ENCODE measurements at regions not wholly inside any gene's neighbourhood (a gene's known extent, or its start where the extent isn't known, plus 50 kb on each side); places are given as distances from the start of the nearest gene placed in this dataset.

- DNase-seq (ENCODE audit: low spot score in 2 of 2), result no peak
- no peak for ATAC-seq (replicated peaks; ENCODE audit: extremely low read depth, poor library complexity, severe bottlenecking)
- Mint-ChIP-seq H3K27me3 (peaks cover 53% of the 10 kb centered on the region), H3K9me3 (no peaks in the 10 kb centered on the region), H3K4me3 (no peak overlapping the region), H3K4me1 (no peaks in the 10 kb centered on the region), H3K36me3 (ENCODE audit: insufficient read depth) (no peaks in the 10 kb centered on the region), H3K27ac (ENCODE audit: low read depth) (no peak overlapping the region)
These were observed 413.4 kb downstream of the SOX9 start for GRCh38 chr17:72534265-72534664.

DNA sequence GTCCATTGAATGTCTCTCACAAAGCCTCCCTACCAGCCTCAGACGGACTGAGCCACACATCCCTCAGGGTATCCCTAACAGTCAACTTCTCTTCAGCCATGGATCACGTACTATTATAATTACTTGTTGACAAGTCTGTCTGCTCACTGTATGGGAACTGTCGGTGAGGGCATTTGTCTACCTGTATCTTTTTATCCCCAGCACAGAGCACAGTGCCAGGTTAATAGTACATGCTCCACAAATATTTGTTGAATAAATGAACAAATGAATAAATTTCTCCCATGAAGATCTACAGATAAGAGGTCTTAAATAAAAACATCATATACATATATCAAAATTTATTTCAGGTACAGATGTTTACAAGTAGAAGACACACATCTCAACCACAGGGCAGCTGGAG is 414.0 kb downstream of the SOX9 start:
- no peak overlapping the region for H3K27ac Mint-ChIP-seq (ENCODE audit: low read depth)
- peaks cover under 1% of the 10 kb centered on the region for H3K36me3 Mint-ChIP-seq (ENCODE audit: insufficient read depth)
- peaks cover 1% of the 10 kb centered on the region for H3K4me1 Mint-ChIP-seq
- no peaks in the 10 kb centered on the region for H3K9me3 Mint-ChIP-seq
- peaks cover 53% of the 10 kb centered on the region for H3K27me3 Mint-ChIP-seq
- DNase-seq (ENCODE audit: low spot score in 2 of 2) (no peak), ATAC-seq (replicated peaks; ENCODE audit: extremely low read depth, poor library complexity, severe bottlenecking) (no peak)
- no peak overlapping the region for H3K4me3 Mint-ChIP-seq

GRCh38 chr17:72535346-72535745 is 414.5 kb downstream of the SOX9 start:
- no peak overlapping the region for H3K4me3 Mint-ChIP-seq
- ATAC-seq (replicated peaks; ENCODE audit: extremely low read depth, poor library complexity, severe bottlenecking), result no peak
- peaks cover 6% of the 10 kb centered on the region for H3K4me1 Mint-ChIP-seq
- peaks cover 53% of the 10 kb centered on the region for H3K27me3 Mint-ChIP-seq
- no peak overlapping the region for H3K27ac Mint-ChIP-seq (ENCODE audit: low read depth)
- no peaks in the 10 kb centered on the region for H3K9me3 Mint-ChIP-seq
- DNase-seq (ENCODE audit: low spot score in 2 of 2), result no peak
- H3K36me3 Mint-ChIP-seq (ENCODE audit: insufficient read depth), result peaks cover 2% of the 10 kb centered on the region

GRCh38 chr17:72535779-72536178 is 415.0 kb downstream of the SOX9 start:
- Mint-ChIP-seq H3K4me1 (peaks cover 6% of the 10 kb centered on the region), H3K9me3 (no peaks in the 10 kb centered on the region), H3K27me3 (peaks cover 52% of the 10 kb centered on the region), H3K4me3 (no peak overlapping the region), H3K27ac (ENCODE audit: low read depth) (no peak overlapping the region), H3K36me3 (ENCODE audit: insufficient read depth) (peaks cover 2% of the 10 kb centered on the region)
- ATAC-seq (replicated peaks; ENCODE audit: extremely low read depth, poor library complexity, severe bottlenecking) (no peak), DNase-seq (ENCODE audit: low spot score in 2 of 2) (no peak)

DNA sequence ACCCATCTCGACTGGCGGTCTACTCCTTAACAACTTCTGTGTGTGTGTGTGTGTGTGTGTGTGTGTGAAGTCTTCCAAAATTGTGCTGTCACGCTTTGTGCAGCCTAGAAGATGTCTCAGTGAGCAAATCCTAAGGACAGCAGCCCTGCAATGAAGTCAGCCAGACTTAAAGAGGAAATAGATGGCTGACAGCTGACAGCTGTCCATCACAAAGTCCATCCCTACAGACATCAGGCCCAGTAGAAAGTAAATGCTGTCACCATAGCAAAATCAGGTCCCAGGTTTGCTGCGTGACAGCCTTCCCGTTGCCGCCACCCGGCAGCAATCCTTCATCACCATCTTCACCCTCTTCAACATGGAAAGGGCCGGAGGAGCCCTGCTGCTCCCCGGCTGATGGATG is 416.0 kb downstream of the SOX9 start:
- Mint-ChIP-seq H3K36me3 (ENCODE audit: insufficient read depth) (peaks cover 2% of the 10 kb centered on the region), H3K4me1 (peaks cover 6% of the 10 kb centered on the region), H3K9me3 (no peaks in the 10 kb centered on the region), H3K27me3 (peaks cover 54% of the 10 kb centered on the region), H3K27ac (ENCODE audit: low read depth) (no peak overlapping the region), H3K4me3 (no peak overlapping the region)
- no peak for ATAC-seq (replicated peaks; ENCODE audit: extremely low read depth, poor library complexity, severe bottlenecking)
- no peak for DNase-seq (ENCODE audit: low spot score in 2 of 2)

- Mint-ChIP-seq H3K36me3 (ENCODE audit: insufficient read depth) (peaks cover 2% of the 10 kb centered on the region), H3K27me3 (peaks cover 65% of the 10 kb centered on the region), H3K27ac (ENCODE audit: low read depth) (no peak overlapping the region), H3K4me3 (no peak overlapping the region), H3K9me3 (no peaks in the 10 kb centered on the region), H3K4me1 (peaks cover 6% of the 10 kb centered on the region)
- ATAC-seq (replicated peaks; ENCODE audit: extremely low read depth, poor library complexity, severe bottlenecking) (no peak), DNase-seq (ENCODE audit: low spot score in 2 of 2) (no peak)
These were observed 417.6 kb downstream of the SOX9 start for GRCh38 chr17:72538443-72538842.

DNA sequence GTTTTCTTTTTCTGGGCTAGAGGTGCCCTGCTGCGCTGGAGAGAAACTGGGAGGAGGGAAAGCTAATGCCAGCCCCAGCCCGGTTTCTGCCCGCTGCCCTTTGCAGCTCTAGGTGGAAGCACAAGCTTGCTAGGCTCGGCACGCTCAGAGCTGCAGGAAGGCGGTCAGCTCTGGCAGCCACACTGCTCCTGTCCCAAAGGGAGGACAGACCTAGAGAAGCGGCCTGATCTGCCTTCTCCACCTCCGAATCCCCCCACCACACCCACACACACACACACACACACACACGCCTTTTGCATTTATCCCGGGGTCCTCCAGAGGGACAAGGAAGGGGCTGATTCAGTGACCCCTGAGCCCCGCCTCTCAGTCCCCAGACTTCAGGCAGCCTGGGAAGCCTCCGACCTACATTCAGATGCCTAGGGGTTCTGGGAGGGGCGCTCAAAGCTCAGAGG is 418.1 kb downstream of the SOX9 start:
- peaks cover 2% of the 10 kb centered on the region for H3K36me3 Mint-ChIP-seq (ENCODE audit: insufficient read depth)
- H3K9me3 Mint-ChIP-seq, result no peaks in the 10 kb centered on the region
- H3K27ac Mint-ChIP-seq (ENCODE audit: low read depth), result no peak overlapping the region
- ATAC-seq (replicated peaks; ENCODE audit: extremely low read depth, poor library complexity, severe bottlenecking) (no peak), DNase-seq (ENCODE audit: low spot score in 2 of 2) (no peak)
- H3K4me3 Mint-ChIP-seq, result no peak overlapping the region
- H3K4me1 Mint-ChIP-seq, result peaks cover 6% of the 10 kb centered on the region
- H3K27me3 Mint-ChIP-seq, result peaks cover 70% of the 10 kb centered on the region

DNA sequence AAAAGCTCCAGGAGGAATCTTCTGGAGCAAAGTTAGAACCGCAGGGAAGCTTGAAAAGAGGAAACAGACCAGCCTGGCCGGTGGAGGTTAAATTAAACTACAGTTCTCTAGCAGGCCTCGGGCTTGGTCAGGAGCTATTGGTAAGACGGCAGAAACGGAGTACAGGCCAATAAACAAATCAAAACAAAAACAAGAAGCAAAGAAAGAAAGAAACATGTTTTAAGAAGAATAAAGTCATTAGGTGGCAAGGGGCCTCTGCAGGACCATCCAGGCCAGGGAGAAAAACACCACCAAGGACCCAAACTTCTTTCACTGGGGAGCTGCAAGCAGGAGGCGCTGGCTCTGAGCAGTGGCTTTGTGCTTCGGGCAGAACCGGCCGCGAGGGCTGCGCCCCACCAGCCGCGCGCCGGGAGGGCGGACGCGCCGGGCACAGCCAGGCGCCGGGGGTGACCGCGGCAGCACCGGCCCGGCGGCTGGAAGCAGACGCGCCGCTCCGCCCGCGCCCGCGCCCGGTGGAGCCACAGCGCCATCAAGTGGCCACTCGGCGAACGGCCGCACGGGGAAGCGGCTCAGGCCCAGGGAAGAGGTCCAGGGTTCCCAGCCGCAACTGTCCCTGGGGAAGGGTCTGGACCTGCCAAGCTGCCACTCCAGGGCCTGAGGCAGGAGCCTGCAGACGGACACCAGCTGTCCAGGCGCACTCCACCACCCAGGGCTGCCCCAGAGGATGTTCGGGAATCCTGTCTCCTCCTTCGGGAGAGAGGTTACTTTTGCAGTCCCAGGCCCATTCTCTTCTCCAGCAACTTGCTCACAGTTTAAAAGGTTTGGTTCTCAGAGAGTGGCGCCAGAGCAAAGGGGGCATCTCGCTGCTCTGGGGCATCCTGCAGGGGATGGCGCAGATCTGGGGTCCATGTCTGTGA is 419.4 kb downstream of the SOX9 start:
- no peaks in the 10 kb centered on the region for H3K9me3 Mint-ChIP-seq
- peak; percentile 36 for ATAC-seq (replicated peaks; ENCODE audit: extremely low read depth, poor library complexity, severe bottlenecking)
- H3K36me3 Mint-ChIP-seq (ENCODE audit: insufficient read depth), result peaks cover 2% of the 10 kb centered on the region
- no peak overlapping the region for H3K4me3 Mint-ChIP-seq
- H3K27me3 Mint-ChIP-seq, result peaks cover 70% of the 10 kb centered on the region
- H3K4me1 Mint-ChIP-seq, result peaks cover 6% of the 10 kb centered on the region
- DNase-seq (ENCODE audit: low spot score in 2 of 2), result peak; percentile 13 to 35
- H3K27ac Mint-ChIP-seq (ENCODE audit: low read depth), result no peak overlapping the region

GRCh38 chr17:72542317-72542716 is 421.5 kb downstream of the SOX9 start:
- H3K9me3 Mint-ChIP-seq, result no peaks in the 10 kb centered on the region
- H3K4me3 Mint-ChIP-seq, result no peak overlapping the region
- no peak overlapping the region for H3K27ac Mint-ChIP-seq (ENCODE audit: low read depth)
- H3K27me3 Mint-ChIP-seq, result peaks cover 62% of the 10 kb centered on the region
- peaks cover 2% of the 10 kb centered on the region for H3K36me3 Mint-ChIP-seq (ENCODE audit: insufficient read depth)
- H3K4me1 Mint-ChIP-seq, result peaks cover 6% of the 10 kb centered on the region
- DNase-seq (ENCODE audit: low spot score in 2 of 2), result no peak
- ATAC-seq (replicated peaks; ENCODE audit: extremely low read depth, poor library complexity, severe bottlenecking), result no peak

DNA sequence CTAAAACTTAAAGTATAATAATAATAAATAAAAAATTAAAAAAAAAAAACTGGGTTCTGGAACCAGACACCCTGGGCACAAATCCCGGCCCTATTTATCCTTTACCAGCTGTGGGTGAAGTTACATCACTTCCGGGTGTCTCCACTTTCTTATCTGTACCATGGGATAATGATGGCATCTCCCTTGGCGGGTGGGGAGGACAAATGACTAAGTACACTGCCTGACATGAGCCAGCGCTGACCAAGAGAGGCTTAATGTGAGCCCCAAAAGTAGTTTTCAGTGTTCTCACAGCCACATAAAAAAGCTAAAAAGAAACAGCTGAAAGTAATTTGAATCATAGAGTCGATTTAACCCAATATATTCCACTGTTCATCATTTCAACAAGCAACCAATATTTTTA is 424.9 kb downstream of the SOX9 start:
- no peaks in the 10 kb centered on the region for H3K36me3 Mint-ChIP-seq (ENCODE audit: insufficient read depth)
- no peaks in the 10 kb centered on the region for H3K9me3 Mint-ChIP-seq
- no peak for ATAC-seq (replicated peaks; ENCODE audit: extremely low read depth, poor library complexity, severe bottlenecking)

GRCh38 chr17:72553051-72553755 is 432.4 kb downstream of the SOX9 start:
- Mint-ChIP-seq H3K9me3 (no peaks in the 10 kb centered on the region), H3K4me3 (no peak overlapping the region), H3K4me1 (no peaks in the 10 kb centered on the region), H3K27me3 (no peaks in the 10 kb centered on the region), H3K27ac (ENCODE audit: low read depth) (no peak overlapping the region), H3K36me3 (ENCODE audit: insufficient read depth) (no peaks in the 10 kb centered on the region)
- ATAC-seq (replicated peaks; ENCODE audit: extremely low read depth, poor library complexity, severe bottlenecking), result no peak
- no peak for DNase-seq (ENCODE audit: low spot score in 2 of 2)

More for the DNA sequence above, 424.9 kb downstream of the SOX9 start:
- DNase-seq (ENCODE audit: low spot score in 2 of 2), result no peak
- Mint-ChIP-seq H3K27me3 (peaks cover 32% of the 10 kb centered on the region), H3K4me3 (no peak overlapping the region), H3K4me1 (no peaks in the 10 kb centered on the region), H3K27ac (ENCODE audit: low read depth) (no peak overlapping the region)

GRCh38 chr17:72554508-72554907 is 433.7 kb downstream of the SOX9 start:
- DNase-seq (ENCODE audit: low spot score in 2 of 2), result no peak
- ATAC-seq (replicated peaks; ENCODE audit: extremely low read depth, poor library complexity, severe bottlenecking), result no peak
- no peak overlapping the region for H3K27ac Mint-ChIP-seq (ENCODE audit: low read depth)
- H3K9me3 Mint-ChIP-seq, result no peaks in the 10 kb centered on the region
- H3K36me3 Mint-ChIP-seq (ENCODE audit: insufficient read depth), result no peaks in the 10 kb centered on the region
- H3K4me1 Mint-ChIP-seq, result no peaks in the 10 kb centered on the region
- H3K27me3 Mint-ChIP-seq, result no peaks in the 10 kb centered on the region
- no peak overlapping the region for H3K4me3 Mint-ChIP-seq

- H3K27ac Mint-ChIP-seq (ENCODE audit: low read depth), result no peak overlapping the region
- no peak for DNase-seq (ENCODE audit: low spot score in 2 of 2)
- H3K27me3 Mint-ChIP-seq, result no peaks in the 10 kb centered on the region
- ATAC-seq (replicated peaks; ENCODE audit: extremely low read depth, poor library complexity, severe bottlenecking), result no peak
- no peaks in the 10 kb centered on the region for H3K9me3 Mint-ChIP-seq
- H3K4me3 Mint-ChIP-seq, result no peak overlapping the region
- no peaks in the 10 kb centered on the region for H3K4me1 Mint-ChIP-seq
- H3K36me3 Mint-ChIP-seq (ENCODE audit: insufficient read depth), result no peaks in the 10 kb centered on the region
These were observed 434.2 kb downstream of the SOX9 start for GRCh38 chr17:72555052-72555451.

Measured in central memory CD8-positive, alpha-beta T cell (primary cell).